GM18499 (cell line): ENCODE measurements at regions not wholly inside any gene's neighbourhood (a gene's known extent, or its start where the extent isn't known, plus 50 kb on each side); places are given as distances from the start of the nearest gene placed in this dataset.
"Not testable (repeated sequence)": the region's sequence is repeated elsewhere in the genome, so short reads cannot be mapped to it uniquely, and the experiment has no call there.

Experiments
- ATAC-seq: cut with Tn5 transposase; IDR thresholded peaks from one replicate; pipeline ENCODE4 v1.9.1; 2021; ENCODE audit warnings: moderate number of reproducible peaks; ENCODE audit not compliant: insufficient read depth, unreplicated experiment

DNA sequence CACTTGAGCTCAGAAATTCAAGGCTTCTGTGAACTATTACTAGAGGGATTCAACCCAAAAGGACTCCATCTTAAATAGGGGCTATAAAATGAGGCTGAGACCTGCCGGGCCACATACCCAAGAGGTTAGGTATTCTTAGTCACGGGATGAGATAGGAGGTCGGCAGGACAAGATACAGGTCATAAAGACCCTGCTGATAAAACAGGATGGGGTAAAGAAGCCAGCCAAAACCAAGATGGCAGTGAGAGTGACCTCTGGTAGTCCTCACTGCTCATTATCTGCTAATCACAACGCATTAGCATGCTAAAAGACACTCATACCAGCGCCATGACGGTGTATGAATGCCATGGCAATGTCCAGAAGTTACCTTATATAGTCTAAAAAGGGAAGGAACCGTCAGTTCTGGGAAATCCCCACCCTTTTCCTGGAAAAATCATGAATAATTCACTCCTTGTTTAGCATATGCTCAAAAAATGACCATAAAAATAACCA is 101.2 kb upstream of the TRIM24 start:
- no peak for ATAC-seq

DNA sequence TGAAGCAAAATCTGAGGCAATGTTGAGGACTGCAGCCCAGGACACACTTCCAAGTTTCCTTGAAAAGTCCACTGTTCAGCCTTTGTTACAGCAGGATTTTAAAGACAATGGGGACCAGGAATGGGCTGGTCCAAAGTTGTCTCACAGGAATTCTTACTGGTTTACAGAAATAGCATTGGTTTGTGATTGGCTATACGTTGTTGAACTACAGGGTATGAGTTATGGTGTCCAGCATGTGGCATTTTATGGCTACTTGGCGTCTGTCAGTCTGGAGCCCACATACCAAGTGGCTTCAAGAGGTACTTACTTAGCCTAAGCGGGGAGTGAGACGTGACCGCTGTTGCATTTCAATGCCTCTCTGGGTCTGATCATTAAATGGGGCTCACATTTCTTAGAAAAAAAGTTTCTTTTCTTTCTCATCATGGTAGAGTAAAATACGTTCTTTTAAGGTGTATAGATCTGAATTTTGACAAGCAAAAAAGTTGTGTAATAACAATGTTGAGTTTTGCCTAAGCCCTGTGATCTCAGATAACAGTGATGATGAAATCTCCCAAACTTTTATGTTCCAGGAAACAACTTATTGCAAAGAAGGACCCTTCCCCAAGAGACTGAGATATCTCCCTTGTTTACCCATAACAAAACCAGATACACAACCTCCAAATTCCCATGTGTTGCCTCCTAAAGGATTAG is 100.0 kb upstream of the TRIM24 start:
- no peak for ATAC-seq

DNA sequence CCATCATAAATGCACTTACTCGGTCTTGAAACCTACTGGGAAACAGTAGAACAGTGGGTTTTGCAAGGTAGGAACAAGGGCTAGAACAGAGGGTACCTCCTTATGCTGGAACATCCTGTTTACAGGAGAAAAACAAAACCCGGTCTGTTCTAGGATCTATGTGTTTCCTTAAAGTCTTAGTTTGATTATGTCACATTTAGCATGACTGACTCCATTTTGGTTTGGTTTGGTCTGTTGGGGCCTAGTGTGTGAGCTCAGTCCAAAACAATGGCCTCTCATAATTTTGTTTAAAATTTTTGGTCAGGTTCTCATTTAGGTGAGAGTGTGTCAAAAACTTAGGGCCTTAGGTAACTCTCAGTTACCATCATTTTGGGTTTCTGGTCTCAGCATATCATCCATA is 96.3 kb upstream of the TRIM24 start:
- ATAC-seq = no peak

DNA sequence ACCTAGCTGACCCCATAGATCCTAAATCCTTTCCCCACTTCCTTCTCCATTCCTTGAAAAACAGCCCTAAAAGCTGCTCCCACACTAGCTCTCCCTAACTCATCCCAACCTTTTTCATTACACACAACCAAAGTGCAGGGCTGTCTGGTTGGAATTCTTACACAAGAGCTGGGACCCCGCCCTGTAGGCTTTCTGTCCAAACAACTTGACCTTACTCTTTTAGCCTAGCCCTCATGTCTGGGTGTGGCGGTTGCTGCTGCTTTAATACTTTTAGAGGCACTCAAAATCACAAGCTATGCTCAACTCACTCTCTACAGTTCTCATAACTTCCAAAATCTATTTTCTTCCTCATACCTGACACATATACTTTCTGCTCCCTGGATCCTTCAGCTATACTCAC is 93.9 kb upstream of the TRIM24 start:
- ATAC-seq = not testable (repeated sequence)

DNA sequence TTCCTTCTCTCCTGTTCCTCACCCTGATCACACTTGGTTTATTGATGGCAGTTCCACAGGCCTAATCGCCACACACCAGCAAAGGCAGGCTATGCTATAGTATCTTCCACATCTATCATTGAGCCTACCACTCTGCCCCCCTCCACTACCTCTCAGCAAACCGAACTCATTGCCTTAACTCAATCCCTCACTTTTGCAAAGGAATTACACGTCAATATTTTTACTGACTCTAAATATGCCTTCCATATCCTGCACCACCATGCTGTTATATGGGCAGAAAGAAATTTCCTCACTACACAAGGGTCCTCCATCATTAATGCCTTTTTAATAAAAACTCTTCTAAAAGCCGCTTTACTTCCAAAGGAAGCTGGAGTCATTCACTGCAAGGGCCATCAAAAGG is 93.4 kb upstream of the TRIM24 start:
- ATAC-seq = not testable (repeated sequence)

DNA sequence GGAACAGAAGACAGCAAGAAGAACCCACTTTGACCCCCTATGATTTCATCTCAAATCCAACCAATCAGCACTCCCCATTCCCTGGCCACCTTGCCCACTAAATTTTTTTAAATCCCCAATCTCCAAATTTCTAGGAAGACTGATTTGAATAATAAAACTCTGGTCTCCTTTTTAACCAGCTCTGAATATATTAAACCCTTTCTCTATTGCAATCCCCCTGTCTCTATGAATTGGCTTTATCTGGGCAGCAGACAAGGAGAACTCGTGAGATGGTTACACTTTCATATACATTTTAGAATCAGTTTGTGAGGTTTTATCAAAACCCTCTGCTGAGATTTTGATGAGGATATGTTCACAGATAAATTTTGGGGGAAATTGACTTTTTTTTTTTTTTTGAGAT is 90.3 kb upstream of the TRIM24 start:
- ATAC-seq = no peak

DNA sequence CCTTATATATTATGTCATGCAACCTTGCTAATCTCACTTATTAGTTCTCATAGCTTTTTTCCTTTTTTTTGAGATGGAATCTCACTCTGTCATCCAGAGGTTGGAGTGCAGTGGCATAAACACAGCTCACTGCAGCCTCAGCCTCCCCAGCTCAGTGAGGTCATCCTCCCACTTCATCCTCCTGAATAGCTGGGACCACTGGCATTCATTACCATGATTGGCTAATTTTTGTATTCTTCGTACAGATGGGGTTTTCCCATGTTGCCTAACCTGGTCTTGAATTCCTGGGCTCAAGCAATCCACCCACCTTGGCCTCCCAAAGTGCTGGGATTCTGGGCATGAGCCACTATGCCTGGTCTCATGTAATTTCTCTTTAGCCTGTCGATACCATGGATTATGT is 89.1 kb upstream of the TRIM24 start:
- ATAC-seq = no peak

DNA sequence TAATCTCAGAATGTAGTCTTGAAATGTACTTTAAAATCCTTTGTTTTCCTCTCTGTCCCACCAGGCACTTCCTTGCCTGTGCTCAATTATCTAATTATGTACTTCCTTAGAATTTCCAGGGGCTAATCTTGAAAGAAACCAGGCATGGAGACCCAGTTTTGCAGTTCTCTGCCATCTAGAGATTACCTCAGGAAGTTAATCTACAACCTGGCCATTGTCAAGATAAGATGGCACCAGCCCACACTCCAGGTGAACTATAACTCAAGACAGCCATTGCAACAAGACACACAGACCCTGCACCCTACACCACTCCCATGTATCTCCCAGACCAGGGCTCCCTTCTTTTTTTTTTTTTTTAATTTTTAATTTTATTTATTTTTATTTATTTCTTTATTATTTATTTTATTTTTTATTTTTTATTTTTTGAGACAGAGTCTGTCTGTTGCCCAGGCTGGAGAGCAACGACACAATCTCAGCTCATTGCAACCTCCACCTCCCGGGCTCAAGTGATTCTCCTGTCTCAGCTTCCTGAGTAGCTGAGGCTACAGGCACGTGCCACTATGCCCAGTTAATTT is 85.9 kb upstream of the TRIM24 start:
- no peak for ATAC-seq

DNA sequence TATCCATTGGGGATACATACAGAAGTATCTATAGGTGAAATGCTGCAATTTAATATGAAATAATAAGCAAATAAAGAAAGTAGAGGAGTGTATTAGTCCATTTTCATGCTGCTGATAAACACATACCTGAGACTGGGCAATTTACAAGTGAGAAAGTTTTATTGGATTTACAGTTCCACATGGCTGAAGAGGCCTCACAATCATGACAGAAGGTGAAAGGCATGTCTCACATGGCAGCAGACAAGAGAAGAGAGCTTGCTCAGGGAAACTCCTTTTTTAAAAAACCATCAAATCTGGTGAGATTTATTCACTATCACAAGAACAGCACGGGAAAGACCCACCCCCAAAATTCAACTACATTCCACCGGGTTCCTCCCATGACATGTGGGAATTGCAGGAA is 82.8 kb upstream of the TRIM24 start:
- no peak for ATAC-seq

DNA sequence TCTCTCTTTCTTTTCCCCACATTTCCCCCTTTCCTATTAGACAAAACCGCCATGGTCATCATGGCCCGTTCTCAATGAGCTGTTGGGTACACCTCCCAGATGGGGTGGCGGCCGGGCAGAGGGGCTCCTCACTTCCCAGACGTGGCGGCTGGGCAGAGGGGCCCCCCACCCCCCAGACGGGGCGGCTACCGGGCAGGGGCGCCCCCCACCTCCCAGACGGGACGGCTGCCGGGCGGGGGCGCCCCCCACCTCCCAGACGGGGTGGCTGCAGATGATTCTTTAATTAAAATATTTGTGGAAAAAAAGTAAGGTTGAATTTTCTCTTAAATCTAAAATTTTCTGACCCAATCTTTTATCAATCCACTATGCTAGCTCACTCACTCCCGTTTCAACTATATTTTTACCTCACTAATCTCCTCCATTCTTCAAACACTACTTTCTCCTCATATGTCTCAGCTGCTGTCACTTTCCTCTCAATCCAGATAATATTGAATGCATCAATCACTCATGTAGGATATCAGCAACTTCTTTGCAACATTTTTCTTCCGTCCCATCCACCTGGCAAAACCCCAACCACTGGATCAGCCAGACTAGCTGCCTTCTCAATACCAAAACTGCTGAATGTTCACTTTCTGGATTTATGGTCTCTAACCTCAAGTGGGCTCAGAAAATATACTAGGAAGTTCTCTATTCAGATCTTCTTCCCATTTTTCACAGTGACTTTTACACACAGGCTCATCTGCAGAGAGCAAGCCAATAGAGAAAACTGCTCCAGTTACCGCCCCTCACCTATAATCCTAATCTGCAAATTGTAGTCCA is 81.1 kb upstream of the TRIM24 start:
- no peak for ATAC-seq

DNA sequence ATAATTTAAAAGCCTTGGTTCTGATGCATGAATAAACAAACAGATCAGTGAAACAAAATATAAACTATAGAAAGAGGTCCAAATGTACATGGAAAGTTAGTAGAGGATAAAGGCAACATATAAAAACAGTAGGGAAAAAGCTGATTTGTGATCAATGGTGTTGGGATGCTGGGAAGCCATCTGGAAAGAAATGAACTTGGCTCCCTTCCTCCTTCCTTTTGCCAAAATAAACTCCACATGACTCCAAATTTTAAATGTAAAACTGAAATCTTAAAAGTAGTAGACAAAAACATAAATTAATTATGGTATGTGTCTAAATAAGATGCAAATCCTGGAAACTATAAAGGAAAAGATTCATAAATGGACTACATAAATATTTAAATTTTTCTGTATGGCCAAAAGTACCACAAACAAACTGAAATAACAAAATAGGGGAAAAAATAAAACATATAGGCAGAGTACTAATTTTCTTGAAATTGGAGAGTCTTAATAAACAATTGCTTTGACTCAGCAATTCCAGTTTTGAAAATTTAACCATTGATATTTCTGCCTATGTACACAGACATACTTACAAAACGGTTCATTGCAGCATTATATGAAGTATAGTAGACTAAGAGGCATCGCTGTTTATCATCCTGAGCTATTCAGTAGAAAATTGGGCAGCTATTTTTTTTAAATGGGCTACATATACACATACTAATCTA is 77.0 kb upstream of the TRIM24 start:
- ATAC-seq = no peak

DNA sequence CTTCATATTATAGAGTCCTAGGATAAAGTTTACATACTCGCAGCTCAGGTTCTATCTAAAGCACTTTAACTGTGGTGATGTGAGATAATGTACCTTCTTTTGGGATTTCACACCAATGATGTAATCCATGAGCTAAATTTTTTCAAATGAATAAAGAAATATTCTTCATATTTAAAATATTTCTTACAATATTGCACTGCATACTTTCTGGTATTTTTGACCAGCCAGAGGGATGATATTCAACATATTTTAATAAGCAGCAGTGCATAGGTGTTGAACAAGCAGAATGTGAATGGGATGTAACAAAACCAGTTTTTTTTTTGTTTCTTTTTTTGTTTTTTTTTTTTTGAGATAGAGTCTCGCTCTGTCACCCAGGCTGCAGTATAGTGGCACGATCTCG is 73.2 kb upstream of the TRIM24 start:
- ATAC-seq = no peak

DNA sequence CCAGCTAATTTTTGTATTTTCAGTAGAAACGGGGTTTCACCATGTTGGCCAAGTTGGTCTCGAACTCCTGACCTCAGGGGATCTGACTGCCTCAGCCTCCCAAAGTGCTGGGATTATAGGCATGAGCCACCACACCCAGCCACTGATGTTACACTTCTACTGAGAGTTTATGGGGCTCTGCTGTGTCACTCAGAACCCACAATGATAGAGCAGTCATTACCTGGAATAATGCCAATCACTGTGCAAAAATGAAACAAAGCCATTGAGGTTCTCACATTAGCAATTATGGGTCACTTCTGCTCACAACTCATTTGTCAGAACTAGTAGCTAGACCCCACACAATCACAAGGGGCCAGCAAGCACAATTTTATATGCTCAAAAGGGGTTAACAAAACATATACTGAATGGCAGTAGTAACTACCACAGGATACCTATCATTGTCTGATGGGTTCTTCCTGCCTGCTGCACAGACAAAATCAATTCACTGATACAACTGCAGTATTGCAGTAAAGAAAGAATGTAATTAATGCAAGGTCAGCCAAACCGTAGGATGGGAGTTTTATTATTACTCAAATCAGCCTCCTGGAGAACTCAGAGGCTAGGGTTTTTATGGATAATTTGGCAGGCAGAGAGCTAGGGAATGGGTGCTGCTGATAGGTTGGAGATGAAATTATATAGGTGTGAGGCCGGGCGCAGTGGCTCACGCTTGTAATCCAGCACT is 72.1 kb upstream of the TRIM24 start:
- no peak for ATAC-seq

DNA sequence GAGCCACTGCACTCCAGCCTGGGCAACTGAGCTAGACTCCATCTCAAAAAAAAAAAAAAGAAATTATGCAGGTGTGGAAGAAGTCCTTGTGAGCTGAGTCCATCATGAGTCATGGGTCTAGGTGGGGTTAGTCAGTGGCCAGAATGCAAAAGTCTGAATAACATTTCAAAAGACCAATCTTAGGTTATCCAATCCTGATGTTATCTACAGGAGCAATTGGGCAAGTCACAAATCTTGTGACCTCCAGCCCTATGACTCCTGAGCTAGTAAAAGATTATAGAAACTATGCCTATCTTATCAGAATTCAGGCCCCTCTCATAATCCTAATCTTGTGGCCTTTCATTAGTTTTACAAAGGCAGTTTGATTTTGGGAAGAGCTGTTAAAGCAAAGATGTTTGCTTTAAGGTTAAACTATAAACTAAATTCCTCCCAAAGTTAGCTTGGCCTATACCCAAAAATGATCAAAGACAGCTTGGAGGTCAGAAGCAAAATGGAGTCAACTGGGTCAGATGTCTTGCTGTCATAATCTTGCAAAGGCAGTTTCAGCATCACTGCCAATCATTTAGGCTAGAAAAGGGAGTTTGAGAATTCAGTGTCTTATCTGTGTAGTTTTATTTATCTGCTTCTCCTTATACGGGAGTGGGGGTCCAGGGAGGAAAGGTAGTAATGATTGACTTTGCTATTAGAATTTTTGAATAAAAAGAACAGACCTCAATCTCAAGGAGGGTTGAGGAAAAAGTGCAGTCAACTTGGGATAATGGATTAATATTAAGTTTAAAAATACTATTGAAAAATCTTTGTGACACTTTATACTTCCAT is 71.2 kb upstream of the TRIM24 start:
- ATAC-seq = no peak

DNA sequence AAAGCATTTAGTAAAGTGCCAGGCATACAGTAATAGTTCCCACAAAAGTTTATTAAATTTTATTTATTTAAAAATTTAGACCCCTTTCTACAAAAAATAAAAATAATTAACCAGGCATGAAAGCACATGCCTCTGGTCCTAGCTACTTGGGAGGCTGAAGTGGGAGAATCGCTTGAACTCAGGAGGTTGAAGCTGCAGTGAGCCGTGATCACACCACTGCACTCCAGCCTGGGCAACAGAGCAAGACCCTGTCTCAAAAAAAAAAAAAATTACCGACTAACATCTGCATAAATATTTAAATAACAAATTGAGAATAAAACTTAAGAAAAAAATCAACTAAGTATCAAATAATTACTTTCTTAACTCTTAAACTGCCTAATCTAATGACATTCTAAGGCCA is 64.3 kb upstream of the TRIM24 start:
- ATAC-seq = no peak

DNA sequence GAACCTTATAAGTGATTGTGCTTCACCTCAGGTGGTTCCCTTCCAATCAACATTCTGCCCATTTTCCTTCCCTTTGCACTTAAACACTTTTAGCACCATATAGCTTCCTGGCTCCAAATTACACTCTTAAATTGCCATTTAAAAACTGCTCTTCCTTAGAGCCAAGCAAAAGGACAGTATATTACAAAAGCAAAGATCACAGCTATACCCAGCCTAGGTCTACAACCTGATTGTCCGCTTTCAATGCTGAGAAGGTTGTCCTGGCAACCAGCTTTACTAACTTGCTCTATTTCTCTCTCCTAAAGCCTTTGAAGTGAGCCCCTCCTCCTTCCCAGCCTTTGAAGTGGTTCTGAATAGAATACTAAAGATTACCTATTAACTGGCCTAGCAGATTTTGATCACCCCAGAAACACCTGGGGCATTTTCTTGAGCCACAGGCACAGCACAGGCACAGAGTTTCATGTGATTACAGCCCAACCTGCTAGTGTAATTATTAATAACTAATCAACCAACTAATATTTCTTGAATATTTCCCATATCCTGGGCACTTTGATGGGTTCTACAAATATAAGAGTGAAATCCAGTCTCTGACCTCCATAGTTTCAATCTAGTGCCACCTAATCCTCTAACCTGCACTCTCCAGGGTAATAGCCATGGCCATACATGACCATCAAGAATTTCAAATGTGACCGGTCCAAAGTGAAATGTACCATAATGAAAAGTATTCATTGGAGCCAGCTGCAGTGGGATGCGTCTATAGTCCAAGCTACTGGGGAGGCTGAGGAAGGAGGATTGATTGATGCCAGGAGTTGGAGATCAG is 63.6 kb upstream of the TRIM24 start:
- ATAC-seq = peak; percentile 71

DNA sequence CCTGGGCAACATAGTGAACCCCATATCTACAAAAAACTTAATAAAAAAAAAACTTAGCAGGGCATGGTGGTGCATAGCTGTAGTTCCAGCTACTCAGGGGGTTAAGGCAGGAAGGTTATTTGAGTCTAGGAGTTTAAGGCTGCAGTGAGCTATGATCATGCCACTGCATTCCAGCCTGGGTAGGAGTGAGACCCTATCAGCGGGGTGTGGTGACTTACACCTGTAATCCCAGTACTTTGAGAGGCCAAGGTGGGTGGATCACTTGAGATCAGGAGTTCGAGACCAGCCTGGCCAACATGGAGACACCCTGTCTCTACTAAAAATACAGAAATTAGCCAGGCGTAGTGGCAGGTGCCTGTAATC is 63.0 kb upstream of the TRIM24 start:
- ATAC-seq = not testable (repeated sequence)

DNA sequence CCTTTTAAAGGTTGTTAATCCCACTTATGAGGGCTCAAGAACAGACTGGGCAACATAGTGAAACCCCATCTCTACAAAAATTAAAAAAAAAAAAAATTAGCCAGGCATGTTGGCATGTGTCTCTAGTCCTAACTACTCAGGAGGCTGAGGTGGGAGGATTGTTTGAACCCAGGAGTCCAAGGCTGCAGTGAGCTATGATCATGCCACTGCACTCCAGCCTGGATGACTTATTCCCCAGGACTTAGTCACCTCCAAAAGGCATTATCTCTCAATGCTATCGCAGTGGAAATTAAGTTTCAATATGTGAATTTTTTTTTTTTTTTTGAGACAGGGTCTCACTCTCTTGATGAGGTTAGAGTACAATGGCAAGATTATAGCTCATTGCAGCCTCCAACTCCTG is 61.2 kb upstream of the TRIM24 start:
- ATAC-seq = no peak
